PC-9 (cell line): ENCODE measurements at regions not wholly inside any gene's neighbourhood (a gene's known extent, or its start where the extent isn't known, plus 50 kb on each side); places are given as distances from the start of the nearest gene placed in this dataset.

Source experiments
- EZH2 ChIP-seq: fragments of 200-600 bp; sonication (generic); IDR thresholded peaks from 2 replicates; pipeline ENCODE4 v1.8.0; 2017; ENCODE audit warnings: antibody characterized with exemption, low read depth
- TF ChIP-seq, protein P1 (sequence below): fragments of 200-600 bp; sonication (generic); conservative IDR thresholded peaks from 2 replicates; pipeline ENCODE4 v1.6.1; 2017; ENCODE audit warnings: mixed run types, antibody characterized with exemption, mild to moderate bottlenecking, moderate library complexity

DNA sequence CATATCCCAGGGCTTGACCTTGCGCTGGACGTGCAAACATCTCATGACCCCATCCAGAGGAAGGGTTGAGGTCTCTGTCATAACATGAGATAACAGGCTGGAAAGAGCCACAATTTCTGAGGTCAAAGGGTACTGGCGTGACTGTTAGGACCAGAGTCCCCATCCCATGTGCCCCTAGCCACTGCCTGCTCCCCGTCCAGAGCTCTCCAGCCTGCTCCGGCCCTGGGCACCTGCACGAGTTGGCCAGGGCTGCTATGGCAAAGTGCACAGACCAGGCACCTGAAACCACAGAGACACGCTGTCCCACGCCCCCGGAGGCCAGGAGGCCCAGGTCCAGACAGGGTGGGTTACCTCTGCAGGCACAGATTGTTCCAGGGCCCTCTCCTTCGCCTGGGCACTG lies 58.9 kb downstream of the SHANK2 start:
- TF ChIP-seq, protein P1, sequence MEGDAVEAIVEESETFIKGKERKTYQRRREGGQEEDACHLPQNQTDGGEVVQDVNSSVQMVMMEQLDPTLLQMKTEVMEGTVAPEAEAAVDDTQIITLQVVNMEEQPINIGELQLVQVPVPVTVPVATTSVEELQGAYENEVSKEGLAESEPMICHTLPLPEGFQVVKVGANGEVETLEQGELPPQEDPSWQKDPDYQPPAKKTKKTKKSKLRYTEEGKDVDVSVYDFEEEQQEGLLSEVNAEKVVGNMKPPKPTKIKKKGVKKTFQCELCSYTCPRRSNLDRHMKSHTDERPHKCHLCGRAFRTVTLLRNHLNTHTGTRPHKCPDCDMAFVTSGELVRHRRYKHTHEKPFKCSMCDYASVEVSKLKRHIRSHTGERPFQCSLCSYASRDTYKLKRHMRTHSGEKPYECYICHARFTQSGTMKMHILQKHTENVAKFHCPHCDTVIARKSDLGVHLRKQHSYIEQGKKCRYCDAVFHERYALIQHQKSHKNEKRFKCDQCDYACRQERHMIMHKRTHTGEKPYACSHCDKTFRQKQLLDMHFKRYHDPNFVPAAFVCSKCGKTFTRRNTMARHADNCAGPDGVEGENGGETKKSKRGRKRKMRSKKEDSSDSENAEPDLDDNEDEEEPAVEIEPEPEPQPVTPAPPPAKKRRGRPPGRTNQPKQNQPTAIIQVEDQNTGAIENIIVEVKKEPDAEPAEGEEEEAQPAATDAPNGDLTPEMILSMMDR = no peak
- TF ChIP-seq EZH2 = no peak
